ENCODE measurements at regions not wholly inside any gene's neighbourhood (a gene's known extent, or its start where the extent isn't known, plus 50 kb on each side); places are given as distances from the start of the nearest gene placed in this dataset.

DNA sequence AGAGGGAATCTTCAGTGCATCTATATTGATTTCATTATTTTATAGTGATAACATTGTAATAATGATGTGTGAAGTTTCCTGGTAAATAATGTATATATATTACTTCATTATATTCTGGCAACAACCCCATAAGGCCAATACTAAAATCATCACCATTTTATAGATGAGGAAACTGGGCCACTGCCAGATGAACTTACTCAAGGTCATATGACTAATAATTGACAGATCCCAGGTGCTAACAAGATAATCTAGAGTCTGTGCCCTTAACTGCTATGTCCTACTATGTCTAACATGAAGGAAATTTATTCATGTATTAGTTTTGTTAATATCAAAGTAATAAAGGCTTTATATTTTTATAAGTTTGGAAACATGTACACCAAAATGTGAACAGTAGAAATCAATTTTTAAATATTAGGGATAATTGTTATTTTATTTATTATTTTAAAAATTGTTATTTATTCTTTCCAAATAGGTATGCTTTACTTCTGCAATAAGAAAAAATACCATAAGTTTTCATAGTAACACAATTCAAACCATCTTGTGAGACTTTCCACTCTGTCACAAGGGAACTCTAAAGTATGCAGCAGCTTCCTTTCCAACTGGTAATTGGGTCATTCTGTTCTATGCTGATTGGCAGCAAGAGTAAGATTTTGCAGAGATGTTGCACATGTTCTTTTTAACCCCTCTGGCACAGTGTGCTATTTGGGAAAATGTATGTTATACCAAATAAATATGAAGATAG, 90.8 kb upstream of the CMC1 start:
- no peaks in the 10 kb centered on the region for H3K27me3 ChIP-seq (ENCODE audit: insufficient read depth, low read length)
- H3K9me2 ChIP-seq (ENCODE audit: insufficient read depth), result no peaks in the 10 kb centered on the region
- ATAC-seq (no peak), DNase-seq (ENCODE audit: low read depth, low spot score) (no peak)
- no peak for TF ChIP-seq YY1 (IDR thresholded peaks at IDR 0.05; ENCODE audit: extremely low read depth, insufficient replicate concordance, low read depth, low read length)
- no TSS peak for BruUV-seq (replicated peaks)
- no peak overlapping the region for H3K9ac ChIP-seq (ENCODE audit: low read length)
- H3K9me3 ChIP-seq (ENCODE audit: control insufficient read depth in 1 of 2, insufficient read depth in 1 of 2, low read depth in 1 of 2, low read length in 2 of 2), result no peaks in the 10 kb centered on the region
- H3K4me3 ChIP-seq (replicated peaks in 1 of 2; ENCODE audit: low read depth in 1 of 2, low read length in 2 of 2), result no peak overlapping the region
- H3K79me2 ChIP-seq (ENCODE audit: insufficient read depth, low read length), result no peaks in the 10 kb centered on the region
- POLR2A ChIA-PET, result no interaction called here
- H3K4me2 ChIP-seq (ENCODE audit: low read length), result no peak overlapping the region
- CTCF ChIA-PET, result no interaction called here
- intact Hi-C loops (cut with micrococcal nuclease), result no loop called here
- no peak overlapping the region for H2AFZ ChIP-seq (ENCODE audit: low read depth, low read length, poor library complexity, severe bottlenecking)
- no peaks in the 10 kb centered on the region for H3K36me3 ChIP-seq (ENCODE audit: control insufficient read depth in 1 of 2, insufficient read depth in 2 of 2, low read length in 2 of 2)
- RAD21 ChIA-PET (ENCODE audit: low non-redundant PET in 1 of 2, low total read pairs in 2 of 2, uncharacterized antibody in 2 of 2, unreplicated experiment in 2 of 2), result no interaction called here
- no peak overlapping the region for H3K27ac ChIP-seq (ENCODE audit: low read depth, low read length)
- no peaks in the 10 kb centered on the region for H3K4me1 ChIP-seq (ENCODE audit: control insufficient read depth in 1 of 2, insufficient read depth in 2 of 2, low read length in 2 of 2)
- H4K20me1 ChIP-seq (ENCODE audit: insufficient read depth), result no peaks in the 10 kb centered on the region

GRCh38 chr3:28151207-28151550, 90.2 kb upstream of the CMC1 start:
- Histone ChIP-seq H2AFZ (ENCODE audit: low read depth, low read length, poor library complexity, severe bottlenecking) (no peak overlapping the region), H3K36me3 (ENCODE audit: control insufficient read depth in 1 of 2, insufficient read depth in 2 of 2, low read length in 2 of 2) (no peaks in the 10 kb centered on the region), H3K9me2 (ENCODE audit: insufficient read depth) (no peaks in the 10 kb centered on the region), H3K4me2 (ENCODE audit: low read length) (no peak overlapping the region), H3K4me1 (ENCODE audit: control insufficient read depth in 1 of 2, insufficient read depth in 2 of 2, low read length in 2 of 2) (no peaks in the 10 kb centered on the region), H3K9ac (ENCODE audit: low read length) (no peak overlapping the region), H3K9me3 (ENCODE audit: control insufficient read depth in 1 of 2, insufficient read depth in 1 of 2, low read depth in 1 of 2, low read length in 2 of 2) (no peaks in the 10 kb centered on the region), H3K27ac (ENCODE audit: low read depth, low read length) (no peak overlapping the region), H3K4me3 (replicated peaks in 1 of 2; ENCODE audit: low read depth in 1 of 2, low read length in 2 of 2) (no peak overlapping the region), H3K27me3 (ENCODE audit: insufficient read depth, low read length) (no peaks in the 10 kb centered on the region), H3K79me2 (ENCODE audit: insufficient read depth, low read length) (no peaks in the 10 kb centered on the region), H4K20me1 (ENCODE audit: insufficient read depth) (no peaks in the 10 kb centered on the region)
- no TSS peak for BruUV-seq (replicated peaks)
- ChIA-PET CTCF (no interaction called here), POLR2A (no interaction called here), RAD21 (ENCODE audit: low non-redundant PET in 1 of 2, low total read pairs in 2 of 2, uncharacterized antibody in 2 of 2, unreplicated experiment in 2 of 2) (no interaction called here)
- DNase-seq (ENCODE audit: low read depth, low spot score) (no peak), ATAC-seq (no peak)
- TF ChIP-seq POLR2A (IDR thresholded peaks at IDR 0.05; ENCODE audit: borderline replicate concordance, extremely low read depth, insufficient read depth, insufficient read length), result no peak
- no peak for TF ChIP-seq FOSL1 (IDR thresholded peaks at IDR 0.05; ENCODE audit: low read depth)
- TF ChIP-seq, protein P1, sequence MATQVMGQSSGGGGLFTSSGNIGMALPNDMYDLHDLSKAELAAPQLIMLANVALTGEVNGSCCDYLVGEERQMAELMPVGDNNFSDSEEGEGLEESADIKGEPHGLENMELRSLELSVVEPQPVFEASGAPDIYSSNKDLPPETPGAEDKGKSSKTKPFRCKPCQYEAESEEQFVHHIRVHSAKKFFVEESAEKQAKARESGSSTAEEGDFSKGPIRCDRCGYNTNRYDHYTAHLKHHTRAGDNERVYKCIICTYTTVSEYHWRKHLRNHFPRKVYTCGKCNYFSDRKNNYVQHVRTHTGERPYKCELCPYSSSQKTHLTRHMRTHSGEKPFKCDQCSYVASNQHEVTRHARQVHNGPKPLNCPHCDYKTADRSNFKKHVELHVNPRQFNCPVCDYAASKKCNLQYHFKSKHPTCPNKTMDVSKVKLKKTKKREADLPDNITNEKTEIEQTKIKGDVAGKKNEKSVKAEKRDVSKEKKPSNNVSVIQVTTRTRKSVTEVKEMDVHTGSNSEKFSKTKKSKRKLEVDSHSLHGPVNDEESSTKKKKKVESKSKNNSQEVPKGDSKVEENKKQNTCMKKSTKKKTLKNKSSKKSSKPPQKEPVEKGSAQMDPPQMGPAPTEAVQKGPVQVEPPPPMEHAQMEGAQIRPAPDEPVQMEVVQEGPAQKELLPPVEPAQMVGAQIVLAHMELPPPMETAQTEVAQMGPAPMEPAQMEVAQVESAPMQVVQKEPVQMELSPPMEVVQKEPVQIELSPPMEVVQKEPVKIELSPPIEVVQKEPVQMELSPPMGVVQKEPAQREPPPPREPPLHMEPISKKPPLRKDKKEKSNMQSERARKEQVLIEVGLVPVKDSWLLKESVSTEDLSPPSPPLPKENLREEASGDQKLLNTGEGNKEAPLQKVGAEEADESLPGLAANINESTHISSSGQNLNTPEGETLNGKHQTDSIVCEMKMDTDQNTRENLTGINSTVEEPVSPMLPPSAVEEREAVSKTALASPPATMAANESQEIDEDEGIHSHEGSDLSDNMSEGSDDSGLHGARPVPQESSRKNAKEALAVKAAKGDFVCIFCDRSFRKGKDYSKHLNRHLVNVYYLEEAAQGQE (IDR thresholded peaks at IDR 0.05; ENCODE audit: low read depth), result no peak
- no peak for TF ChIP-seq TCF7L2 (IDR thresholded peaks at IDR 0.05; ENCODE audit: borderline replicate concordance, extremely low read depth, insufficient read depth, insufficient read length)
- TF ChIP-seq JUND (IDR thresholded peaks at IDR 0.05), result no peak
- TF ChIP-seq EZH2phosphoT487 (IDR thresholded peaks at IDR 0.05; ENCODE audit: borderline replicate concordance), result no peak
- intact Hi-C loops (cut with micrococcal nuclease), result no loop called here
